Chondrocyte (in vitro differentiated cells): ENCODE measurements at regions not wholly inside any gene's neighbourhood (a gene's known extent, or its start where the extent isn't known, plus 50 kb on each side); places are given as distances from the start of the nearest gene placed in this dataset.
A peak's percentile ranks its signal among the peaks of the same experiment; 100 is the strongest.

Source experiments
- DNase-seq: peaks from one replicate; pipeline ENCODE4 v3.0.0; 2021; ENCODE audit warnings: mixed read lengths, low spot score
- H3K27ac Mint-ChIP-seq: one replicate; pipeline ENCODE4 v1.8.0; 2021; ENCODE audit warnings: mild to moderate bottlenecking, moderate library complexity, mixed read lengths; ENCODE audit not compliant: unreplicated experiment
- H3K27me3 Mint-ChIP-seq: 2 replicates; pipeline ENCODE4 v1.8.0; 2021; ENCODE audit warnings: low read depth, mixed read lengths
- H3K36me3 Mint-ChIP-seq: 2 replicates; pipeline ENCODE4 v1.8.0; 2021; ENCODE audit warnings: low read depth, mixed read lengths
- H3K4me1 Mint-ChIP-seq: 2 replicates; pipeline ENCODE4 v1.8.0; 2021; ENCODE audit warnings: low read depth, mild to moderate bottlenecking, mixed read lengths
- H3K4me3 Mint-ChIP-seq: one replicate; pipeline ENCODE4 v1.8.0; 2021; ENCODE audit warnings: mild to moderate bottlenecking, moderate library complexity, mixed read lengths; ENCODE audit not compliant: unreplicated experiment
- H3K9me3 Mint-ChIP-seq: 2 replicates; pipeline ENCODE4 v1.8.0; 2021; ENCODE audit warnings: low read depth, mixed read lengths
- TF ChIP-seq, protein P1 (sequence below): fragments of 200-600 bp; sonication (generic); IDR thresholded peaks from 2 replicates; pipeline ENCODE4 v1.5.0; 2021; ENCODE audit warnings: antibody characterized with exemption, mild to moderate bottlenecking, moderate library complexity

DNA sequence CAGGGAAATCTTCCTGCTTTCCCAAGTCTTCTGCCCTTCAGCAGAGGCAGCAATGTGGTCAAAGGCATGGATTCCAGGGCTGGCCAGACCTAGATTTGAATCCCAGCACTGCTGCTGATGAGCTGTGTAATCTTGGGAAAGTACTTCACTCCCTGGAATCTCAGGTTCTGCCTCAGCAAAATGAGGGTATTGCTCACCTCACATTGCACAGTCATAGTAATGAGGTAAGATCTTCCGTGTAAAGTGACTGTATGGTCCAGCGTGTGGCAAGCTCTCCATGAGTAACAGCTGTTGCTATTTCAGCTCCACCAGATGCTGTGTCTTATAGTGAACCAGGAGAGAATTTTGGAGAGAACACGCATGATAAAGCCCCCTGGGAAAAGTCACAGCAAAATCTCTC, 56.1 kb upstream of the F3 start:
- Mint-ChIP-seq H3K4me1 (peaks cover 7% of the 10 kb centered on the region), H3K9me3 (no peaks in the 10 kb centered on the region), H3K27ac (no peak overlapping the region), H3K4me3 (no peak overlapping the region), H3K36me3 (no peaks in the 10 kb centered on the region), H3K27me3 (no peaks in the 10 kb centered on the region)
- TF ChIP-seq, protein P1, sequence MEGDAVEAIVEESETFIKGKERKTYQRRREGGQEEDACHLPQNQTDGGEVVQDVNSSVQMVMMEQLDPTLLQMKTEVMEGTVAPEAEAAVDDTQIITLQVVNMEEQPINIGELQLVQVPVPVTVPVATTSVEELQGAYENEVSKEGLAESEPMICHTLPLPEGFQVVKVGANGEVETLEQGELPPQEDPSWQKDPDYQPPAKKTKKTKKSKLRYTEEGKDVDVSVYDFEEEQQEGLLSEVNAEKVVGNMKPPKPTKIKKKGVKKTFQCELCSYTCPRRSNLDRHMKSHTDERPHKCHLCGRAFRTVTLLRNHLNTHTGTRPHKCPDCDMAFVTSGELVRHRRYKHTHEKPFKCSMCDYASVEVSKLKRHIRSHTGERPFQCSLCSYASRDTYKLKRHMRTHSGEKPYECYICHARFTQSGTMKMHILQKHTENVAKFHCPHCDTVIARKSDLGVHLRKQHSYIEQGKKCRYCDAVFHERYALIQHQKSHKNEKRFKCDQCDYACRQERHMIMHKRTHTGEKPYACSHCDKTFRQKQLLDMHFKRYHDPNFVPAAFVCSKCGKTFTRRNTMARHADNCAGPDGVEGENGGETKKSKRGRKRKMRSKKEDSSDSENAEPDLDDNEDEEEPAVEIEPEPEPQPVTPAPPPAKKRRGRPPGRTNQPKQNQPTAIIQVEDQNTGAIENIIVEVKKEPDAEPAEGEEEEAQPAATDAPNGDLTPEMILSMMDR = no peak
- no peak for DNase-seq

DNA sequence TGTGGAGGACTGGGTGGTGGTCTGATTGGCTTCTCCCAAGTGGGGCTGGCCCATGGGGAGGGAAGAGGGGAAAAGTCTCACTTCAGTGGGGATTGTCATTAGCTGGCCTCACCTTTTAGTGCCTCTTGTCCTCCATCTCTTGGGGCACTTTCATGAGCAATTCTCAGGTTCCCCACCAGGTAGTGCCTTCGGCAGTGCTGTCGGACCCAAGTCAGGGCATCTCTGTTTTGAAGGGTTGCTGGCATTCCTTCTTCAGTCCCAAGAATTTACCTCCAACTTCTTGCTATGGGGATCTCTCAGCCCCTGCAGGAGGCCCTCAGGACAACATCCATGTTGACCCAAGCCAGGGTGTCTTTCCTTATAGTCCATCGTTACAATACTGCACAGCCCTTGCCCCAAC, 54.7 kb upstream of the F3 start:
- DNase-seq = no peak
- no peaks in the 10 kb centered on the region for H3K9me3 Mint-ChIP-seq
- H3K4me3 Mint-ChIP-seq = no peak overlapping the region
- H3K27me3 Mint-ChIP-seq = no peaks in the 10 kb centered on the region
- no peak overlapping the region for H3K27ac Mint-ChIP-seq
- no peaks in the 10 kb centered on the region for H3K36me3 Mint-ChIP-seq
- TF ChIP-seq, protein P1 = no peak
- H3K4me1 Mint-ChIP-seq = peaks cover 22% of the 10 kb centered on the region

DNA sequence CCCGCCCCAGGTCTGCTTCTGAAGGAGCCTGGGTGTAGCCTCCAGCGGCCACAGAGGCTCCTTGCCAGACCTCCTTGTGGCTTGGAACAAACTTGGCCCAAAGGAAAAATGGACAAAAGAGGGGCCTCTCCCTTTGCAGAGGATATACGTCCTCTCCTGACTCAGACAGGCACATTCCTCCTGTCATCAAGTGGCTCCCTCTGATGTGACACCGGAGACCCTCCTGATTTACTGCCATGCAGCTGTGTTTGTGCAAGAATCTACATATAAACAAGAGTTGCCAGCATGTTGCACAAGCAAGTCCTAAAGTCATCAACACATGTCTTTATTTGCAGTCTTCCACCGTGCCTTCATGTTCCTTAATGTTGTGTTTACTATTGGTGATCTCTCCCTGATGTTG, 54.1 kb upstream of the F3 start:
- no peaks in the 10 kb centered on the region for H3K36me3 Mint-ChIP-seq
- no peaks in the 10 kb centered on the region for H3K27me3 Mint-ChIP-seq
- H3K4me1 Mint-ChIP-seq = peaks cover 28% of the 10 kb centered on the region
- no peak overlapping the region for H3K4me3 Mint-ChIP-seq
- no peak for DNase-seq
- H3K9me3 Mint-ChIP-seq = no peaks in the 10 kb centered on the region
- TF ChIP-seq, protein P1 = no peak
- no peak overlapping the region for H3K27ac Mint-ChIP-seq

DNA sequence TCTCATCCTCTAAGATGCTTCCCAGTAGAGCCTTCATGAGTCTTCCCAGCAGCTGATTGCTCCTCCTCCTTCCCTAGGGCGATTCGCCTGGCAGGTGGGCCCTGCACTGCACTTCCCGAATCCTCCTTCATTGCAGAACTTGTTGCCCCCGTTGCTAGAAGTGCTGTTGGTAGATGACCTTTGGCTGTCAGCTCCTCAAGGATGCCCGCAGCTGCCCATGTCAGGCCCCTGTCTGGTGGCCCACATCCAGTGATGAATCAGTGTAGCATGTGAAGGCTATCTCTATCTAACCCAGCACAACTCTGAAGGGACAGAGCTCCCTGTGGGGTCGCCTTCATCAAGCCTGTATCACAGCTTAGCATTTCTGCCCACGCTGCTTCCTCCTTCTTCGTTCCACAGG, 52.1 kb upstream of the F3 start:
- H3K9me3 Mint-ChIP-seq = no peaks in the 10 kb centered on the region
- peaks cover 35% of the 10 kb centered on the region for H3K4me1 Mint-ChIP-seq
- no peak for DNase-seq
- no peaks in the 10 kb centered on the region for H3K27me3 Mint-ChIP-seq
- H3K36me3 Mint-ChIP-seq = no peaks in the 10 kb centered on the region
- no peak overlapping the region for H3K27ac Mint-ChIP-seq
- no peak overlapping the region for H3K4me3 Mint-ChIP-seq
- TF ChIP-seq, protein P1 = no peak

DNA sequence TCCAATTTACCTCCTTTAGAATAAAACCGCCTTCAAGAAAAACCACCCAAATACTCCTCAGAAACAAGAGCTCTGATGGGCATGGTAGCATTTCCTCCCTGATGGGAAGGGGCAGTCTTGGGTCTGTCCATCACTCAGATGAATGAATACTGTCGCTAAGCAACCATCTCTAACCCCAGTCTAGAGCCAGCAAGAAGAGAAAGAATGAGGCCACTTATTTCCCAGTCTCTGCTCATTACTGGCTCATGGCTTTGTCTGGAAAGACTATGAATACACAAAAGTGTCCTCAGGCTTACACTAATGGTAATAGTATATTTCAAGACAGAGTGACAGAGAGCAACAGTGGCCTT, 51.0 kb upstream of the F3 start:
- Mint-ChIP-seq H3K4me1 (peaks cover 35% of the 10 kb centered on the region), H3K27ac (peak overlapping the region; percentile 9), H3K27me3 (no peaks in the 10 kb centered on the region), H3K4me3 (no peak overlapping the region), H3K9me3 (no peaks in the 10 kb centered on the region), H3K36me3 (no peaks in the 10 kb centered on the region)
- TF ChIP-seq, protein P1 = no peak
- DNase-seq = no peak
